ENCODE measurements at regions not wholly inside any gene's neighbourhood (a gene's known extent, or its start where the extent isn't known, plus 50 kb on each side); places are given as distances from the start of the nearest gene placed in this dataset.

DNA sequence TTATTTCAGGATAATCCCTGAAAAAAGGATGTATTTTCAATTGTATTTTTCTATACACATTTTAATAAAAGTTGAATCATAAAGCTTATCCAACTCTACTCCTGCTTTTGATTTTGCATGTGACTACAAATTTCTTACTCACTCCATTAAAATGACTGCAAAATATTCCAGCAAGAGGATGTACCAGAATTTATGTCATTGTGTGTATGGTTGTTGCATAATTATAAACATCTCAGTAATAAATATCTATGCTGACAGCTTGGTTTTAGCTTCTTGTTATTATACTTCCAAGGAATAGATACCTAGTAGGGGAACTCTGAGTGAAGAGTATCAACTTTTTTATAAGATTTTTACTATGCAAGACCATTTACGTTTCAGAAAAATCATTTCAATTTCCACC, 463.2 kb upstream of the RUNX1 start:
- Mint-ChIP-seq H3K4me3 (ENCODE audit: unreplicated experiment) (no peak overlapping the region), H3K4me1 (ENCODE audit: low read depth) (peaks cover 41% of the 10 kb centered on the region), H3K36me3 (ENCODE audit: low read depth) (no peaks in the 10 kb centered on the region), H3K27me3 (ENCODE audit: low read depth) (no peaks in the 10 kb centered on the region), H3K9me3 (ENCODE audit: low read depth) (no peaks in the 10 kb centered on the region), H3K27ac (ENCODE audit: unreplicated experiment) (no peak overlapping the region)
- TF ChIP-seq, protein P1, sequence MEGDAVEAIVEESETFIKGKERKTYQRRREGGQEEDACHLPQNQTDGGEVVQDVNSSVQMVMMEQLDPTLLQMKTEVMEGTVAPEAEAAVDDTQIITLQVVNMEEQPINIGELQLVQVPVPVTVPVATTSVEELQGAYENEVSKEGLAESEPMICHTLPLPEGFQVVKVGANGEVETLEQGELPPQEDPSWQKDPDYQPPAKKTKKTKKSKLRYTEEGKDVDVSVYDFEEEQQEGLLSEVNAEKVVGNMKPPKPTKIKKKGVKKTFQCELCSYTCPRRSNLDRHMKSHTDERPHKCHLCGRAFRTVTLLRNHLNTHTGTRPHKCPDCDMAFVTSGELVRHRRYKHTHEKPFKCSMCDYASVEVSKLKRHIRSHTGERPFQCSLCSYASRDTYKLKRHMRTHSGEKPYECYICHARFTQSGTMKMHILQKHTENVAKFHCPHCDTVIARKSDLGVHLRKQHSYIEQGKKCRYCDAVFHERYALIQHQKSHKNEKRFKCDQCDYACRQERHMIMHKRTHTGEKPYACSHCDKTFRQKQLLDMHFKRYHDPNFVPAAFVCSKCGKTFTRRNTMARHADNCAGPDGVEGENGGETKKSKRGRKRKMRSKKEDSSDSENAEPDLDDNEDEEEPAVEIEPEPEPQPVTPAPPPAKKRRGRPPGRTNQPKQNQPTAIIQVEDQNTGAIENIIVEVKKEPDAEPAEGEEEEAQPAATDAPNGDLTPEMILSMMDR (IDR thresholded peaks at IDR 0.05), result no peak
- DNase-seq (ENCODE audit: low spot score), result no peak

DNA sequence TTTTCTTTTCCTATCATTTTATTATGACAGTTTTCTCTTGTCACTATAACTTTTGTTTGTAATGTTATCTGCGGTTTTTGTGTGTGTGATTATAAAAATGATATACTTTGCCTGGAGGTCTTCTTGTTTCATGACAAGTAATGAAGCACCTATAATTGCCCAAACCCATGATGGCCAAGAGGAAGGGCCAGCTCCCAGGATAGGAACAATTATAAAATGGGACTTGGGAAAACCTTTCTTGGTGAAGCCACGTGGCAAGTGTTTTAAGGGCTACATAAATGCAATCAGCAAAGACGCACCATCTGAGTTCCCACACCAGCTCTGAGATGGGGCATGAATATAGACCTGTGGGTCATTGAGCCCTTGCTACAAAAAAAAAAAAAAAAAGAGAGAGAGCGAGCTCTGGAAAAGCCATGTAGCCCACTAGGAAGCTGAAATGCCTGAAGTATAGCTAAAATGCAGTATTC, 462.6 kb upstream of the RUNX1 start:
- no peak for DNase-seq (ENCODE audit: low spot score)
- peaks cover 48% of the 10 kb centered on the region for H3K4me1 Mint-ChIP-seq (ENCODE audit: low read depth)
- H3K27me3 Mint-ChIP-seq (ENCODE audit: low read depth), result no peaks in the 10 kb centered on the region
- H3K4me3 Mint-ChIP-seq (ENCODE audit: unreplicated experiment), result no peak overlapping the region
- H3K36me3 Mint-ChIP-seq (ENCODE audit: low read depth), result no peaks in the 10 kb centered on the region
- TF ChIP-seq, protein P1 (IDR thresholded peaks at IDR 0.05), result no peak
- H3K27ac Mint-ChIP-seq (ENCODE audit: unreplicated experiment), result peak overlapping the region; percentile 28
- no peaks in the 10 kb centered on the region for H3K9me3 Mint-ChIP-seq (ENCODE audit: low read depth)

DNA sequence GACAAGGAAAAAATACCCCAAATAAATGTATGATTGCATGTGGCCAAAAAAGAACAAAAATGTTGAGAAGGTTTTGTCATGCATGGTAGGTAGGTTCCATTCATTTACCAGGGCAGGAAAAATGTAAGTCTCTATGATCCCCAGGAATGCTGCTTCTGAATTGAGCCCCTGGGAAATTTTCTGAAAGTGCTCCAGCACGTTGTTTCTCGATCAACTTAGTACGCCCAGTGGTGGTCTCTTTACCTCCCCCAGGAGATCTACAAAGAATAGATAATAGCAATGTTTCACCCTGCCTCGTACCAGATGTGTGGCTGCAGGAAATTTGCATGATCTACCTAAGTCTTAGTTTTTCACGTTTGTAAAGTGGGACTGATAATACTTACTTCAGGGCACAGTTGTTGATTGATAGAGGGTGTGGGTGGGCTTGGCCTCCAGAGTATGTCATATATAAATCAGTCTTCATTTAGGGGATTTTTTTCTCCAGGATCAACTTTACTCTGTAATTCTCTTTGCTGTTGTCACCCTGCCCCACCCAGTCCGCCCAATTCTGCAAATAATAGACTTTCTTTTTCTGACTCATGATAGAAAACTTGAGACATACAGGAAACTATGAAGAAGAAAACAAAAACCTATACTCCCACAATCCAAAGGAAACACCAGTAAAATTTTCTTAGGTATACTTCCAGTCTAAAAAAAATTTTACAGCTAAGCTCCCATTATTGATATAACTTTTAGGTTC, 462.0 kb upstream of the RUNX1 start:
- Mint-ChIP-seq H3K36me3 (ENCODE audit: low read depth) (no peaks in the 10 kb centered on the region), H3K27me3 (ENCODE audit: low read depth) (no peaks in the 10 kb centered on the region), H3K27ac (ENCODE audit: unreplicated experiment) (peak overlapping the region; percentile 28), H3K9me3 (ENCODE audit: low read depth) (no peaks in the 10 kb centered on the region), H3K4me1 (ENCODE audit: low read depth) (peaks cover 54% of the 10 kb centered on the region), H3K4me3 (ENCODE audit: unreplicated experiment) (no peak overlapping the region)
- TF ChIP-seq, protein P1 (IDR thresholded peaks at IDR 0.05), result no peak
- no peak for DNase-seq (ENCODE audit: low spot score)

DNA sequence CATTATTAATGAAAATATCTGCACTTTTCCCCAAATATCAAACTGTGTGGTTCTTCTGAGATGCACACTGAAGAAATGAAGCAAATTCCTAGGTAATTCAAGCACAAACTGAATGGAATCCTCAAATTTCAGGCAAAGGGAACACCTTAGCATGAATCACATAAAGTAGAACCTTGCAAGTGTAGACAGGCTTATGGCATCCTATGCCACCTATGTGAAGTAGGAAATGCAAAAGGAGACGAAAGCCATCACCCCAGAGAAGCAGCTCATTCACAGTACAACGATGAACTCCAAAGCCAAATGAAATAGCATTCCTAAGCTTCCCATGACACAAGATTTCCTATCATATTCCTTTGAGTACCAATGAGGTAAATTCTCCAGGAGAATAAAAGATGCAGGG, 461.2 kb upstream of the RUNX1 start:
- Mint-ChIP-seq H3K27me3 (ENCODE audit: low read depth) (no peaks in the 10 kb centered on the region), H3K27ac (ENCODE audit: unreplicated experiment) (no peak overlapping the region), H3K9me3 (ENCODE audit: low read depth) (no peaks in the 10 kb centered on the region), H3K4me3 (ENCODE audit: unreplicated experiment) (no peak overlapping the region), H3K36me3 (ENCODE audit: low read depth) (no peaks in the 10 kb centered on the region), H3K4me1 (ENCODE audit: low read depth) (peaks cover 60% of the 10 kb centered on the region)
- DNase-seq (ENCODE audit: low spot score), result no peak
- TF ChIP-seq, protein P1 (IDR thresholded peaks at IDR 0.05), result no peak

DNA sequence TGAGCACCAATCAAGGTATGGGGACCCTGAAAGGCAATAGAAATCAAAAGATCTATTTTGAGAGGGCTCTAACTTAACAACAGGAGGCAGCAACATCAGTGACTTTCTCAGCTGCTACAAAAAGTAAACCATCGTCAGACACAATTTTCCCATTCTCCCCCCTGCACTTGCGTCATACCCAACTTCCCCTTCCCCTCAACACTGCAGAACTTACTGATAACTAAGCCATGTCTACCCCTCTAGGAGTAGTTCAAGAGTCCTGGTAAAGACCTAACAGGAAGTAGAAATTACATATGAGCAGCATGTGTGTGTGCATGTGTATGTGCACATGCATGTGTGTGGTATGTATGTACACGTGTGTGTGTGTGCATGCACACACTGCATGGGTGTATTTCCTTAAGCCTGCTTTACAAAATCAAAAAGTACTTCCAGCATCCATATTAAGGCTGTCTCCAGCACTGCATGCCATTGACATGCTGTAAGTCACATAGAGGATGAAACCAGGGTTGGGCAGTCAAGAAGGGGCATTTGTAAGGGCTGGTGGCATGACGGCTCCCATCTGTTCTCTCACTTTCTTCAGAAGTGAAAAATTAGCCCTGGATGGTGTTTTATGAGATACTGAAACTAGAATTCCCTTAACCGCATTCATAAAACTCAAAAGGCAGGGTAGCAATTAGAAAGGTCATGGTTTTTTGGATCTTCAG, 460.1 kb upstream of the RUNX1 start:
- Mint-ChIP-seq H3K27ac (ENCODE audit: unreplicated experiment) (no peak overlapping the region), H3K4me1 (ENCODE audit: low read depth) (peaks cover 69% of the 10 kb centered on the region), H3K36me3 (ENCODE audit: low read depth) (no peaks in the 10 kb centered on the region), H3K4me3 (ENCODE audit: unreplicated experiment) (no peak overlapping the region), H3K27me3 (ENCODE audit: low read depth) (no peaks in the 10 kb centered on the region), H3K9me3 (ENCODE audit: low read depth) (no peaks in the 10 kb centered on the region)
- DNase-seq (ENCODE audit: low spot score), result no peak
- TF ChIP-seq, protein P1 (IDR thresholded peaks at IDR 0.05), result no peak
